Limb (tissue), 2 donors: ENCODE measurements at regions not wholly inside any gene's neighbourhood (a gene's known extent, or its start where the extent isn't known, plus 50 kb on each side); places are given as distances from the start of the nearest gene placed in this dataset.
A peak's percentile ranks its signal among the peaks of the same experiment; 100 is the strongest.
"Not testable (repeated sequence)": the region's sequence is repeated elsewhere in the genome, so short reads cannot be mapped to it uniquely, and the experiment has no call there.

Experiments
- DNase-seq, 2 donors: peaks; one replicate each; pipeline ENCODE4 v3.0.0-alpha.2; 2016; ENCODE audit errors: extremely low spot score in 2 of 2

DNA sequence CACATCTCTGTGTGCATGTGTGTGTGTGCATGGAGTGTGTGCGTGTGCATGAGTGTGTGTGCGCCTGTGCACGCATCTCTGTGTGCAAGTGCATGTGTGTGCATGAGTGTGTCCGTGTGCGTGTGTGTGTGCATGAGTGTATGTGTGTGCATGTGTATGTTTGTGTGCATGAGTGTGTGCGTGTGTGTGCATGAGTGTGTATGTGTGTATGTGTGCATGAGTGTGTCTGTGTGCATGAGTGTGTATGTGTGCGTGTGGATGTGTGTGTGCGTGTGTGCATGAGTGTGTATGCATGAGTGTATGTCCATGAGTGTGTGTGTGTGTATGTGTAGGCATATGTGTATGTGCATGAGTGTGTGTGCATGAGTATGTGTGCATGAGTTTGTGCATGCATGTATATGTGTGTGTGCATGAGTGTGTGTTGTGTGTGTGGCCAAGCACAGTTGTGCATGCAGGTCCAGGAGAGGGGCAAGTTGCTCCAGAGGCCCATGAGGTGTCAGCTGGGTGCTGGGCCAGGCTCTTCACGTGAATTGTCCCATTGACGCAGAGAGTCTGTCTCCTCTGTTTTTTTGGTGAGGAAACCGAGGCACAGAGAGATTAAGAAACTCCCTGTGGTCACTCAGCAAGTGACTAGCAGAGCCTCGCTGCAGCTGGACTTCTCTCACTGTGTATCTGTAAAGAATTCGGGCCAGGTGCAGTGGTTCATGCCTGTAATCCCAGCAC, 75.5 kb downstream of the ASB1 start:
- no peak for DNase-seq

DNA sequence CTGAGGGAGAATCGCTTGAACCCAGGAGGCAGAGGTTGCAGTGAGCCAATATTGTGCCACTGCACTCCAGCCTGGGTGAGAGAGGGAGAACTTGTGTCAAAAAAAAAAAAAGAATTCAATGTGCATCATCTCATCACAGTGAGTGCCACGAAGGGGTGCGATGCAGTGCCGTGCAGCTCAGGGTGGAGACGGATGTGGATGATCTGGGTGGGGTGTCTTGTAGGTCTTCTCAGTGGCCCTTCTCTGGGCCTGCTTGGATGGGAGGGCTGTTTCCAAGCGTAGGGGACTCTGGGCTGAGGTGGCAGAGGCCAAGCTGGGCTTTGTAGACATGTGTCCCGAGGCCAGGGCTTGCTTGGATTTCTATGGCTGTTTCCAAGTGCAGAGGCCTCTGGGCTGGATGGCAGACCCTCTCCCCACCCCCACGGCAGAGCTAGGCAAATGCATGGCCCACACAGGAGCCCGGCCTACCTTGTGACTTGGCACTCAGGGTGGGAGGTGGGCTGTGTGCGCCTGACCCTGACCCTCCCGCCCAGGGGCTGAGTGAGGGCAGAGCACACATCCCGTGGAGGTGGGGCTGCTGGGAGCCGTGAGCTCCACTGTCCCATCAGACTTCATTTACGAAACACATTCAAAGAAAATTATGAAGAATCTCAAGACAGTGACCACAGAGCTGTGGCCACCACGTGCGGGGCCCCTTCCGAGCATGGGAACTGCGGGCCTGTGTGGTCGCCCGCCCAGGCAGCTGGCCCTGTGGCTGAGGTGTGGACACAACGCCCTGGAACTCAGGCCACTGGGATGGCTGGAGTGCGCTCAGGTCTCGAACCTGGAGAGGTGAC, 76.4 kb downstream of the ASB1 start:
- DNase-seq: peak in 1 of 2 donors; percentile 11

DNA sequence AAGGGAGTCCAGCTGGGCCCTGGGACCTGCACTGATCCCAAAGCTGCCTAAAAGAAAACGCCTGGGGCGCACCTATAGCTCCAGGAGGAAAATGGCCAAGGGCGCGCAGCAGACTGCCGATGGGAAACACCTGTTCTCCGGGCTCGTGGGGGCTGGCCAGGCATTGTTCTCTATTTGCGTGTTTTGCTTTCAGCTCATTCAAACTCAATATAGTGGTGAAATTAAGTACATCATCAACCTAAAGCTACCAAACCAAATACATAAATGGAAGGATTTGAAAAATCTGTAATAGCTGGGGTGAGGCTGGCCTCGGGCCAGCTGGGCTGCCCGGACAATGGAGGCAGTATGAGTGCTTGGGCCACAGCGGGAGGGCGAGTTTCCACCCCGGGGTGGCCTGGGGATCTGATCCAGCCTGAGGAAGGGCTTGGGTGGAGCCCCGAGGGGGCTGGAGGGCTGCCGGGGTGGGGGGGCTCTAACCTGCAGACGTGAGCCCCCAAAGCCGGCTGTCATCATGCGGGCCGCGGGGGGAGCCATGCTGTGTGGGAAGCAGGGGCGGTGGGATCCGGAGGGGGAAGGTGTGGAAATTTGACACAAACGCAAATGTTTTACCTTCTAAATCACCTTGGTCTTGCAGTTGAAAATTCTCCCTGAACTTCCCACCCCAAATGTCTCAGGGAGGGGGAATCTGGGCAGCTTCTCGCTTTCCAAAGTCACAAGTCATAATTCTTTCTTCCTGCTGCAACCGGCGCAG, 77.6 kb downstream of the ASB1 start:
- DNase-seq: peak in 1 of 2 donors; percentile 68

DNA sequence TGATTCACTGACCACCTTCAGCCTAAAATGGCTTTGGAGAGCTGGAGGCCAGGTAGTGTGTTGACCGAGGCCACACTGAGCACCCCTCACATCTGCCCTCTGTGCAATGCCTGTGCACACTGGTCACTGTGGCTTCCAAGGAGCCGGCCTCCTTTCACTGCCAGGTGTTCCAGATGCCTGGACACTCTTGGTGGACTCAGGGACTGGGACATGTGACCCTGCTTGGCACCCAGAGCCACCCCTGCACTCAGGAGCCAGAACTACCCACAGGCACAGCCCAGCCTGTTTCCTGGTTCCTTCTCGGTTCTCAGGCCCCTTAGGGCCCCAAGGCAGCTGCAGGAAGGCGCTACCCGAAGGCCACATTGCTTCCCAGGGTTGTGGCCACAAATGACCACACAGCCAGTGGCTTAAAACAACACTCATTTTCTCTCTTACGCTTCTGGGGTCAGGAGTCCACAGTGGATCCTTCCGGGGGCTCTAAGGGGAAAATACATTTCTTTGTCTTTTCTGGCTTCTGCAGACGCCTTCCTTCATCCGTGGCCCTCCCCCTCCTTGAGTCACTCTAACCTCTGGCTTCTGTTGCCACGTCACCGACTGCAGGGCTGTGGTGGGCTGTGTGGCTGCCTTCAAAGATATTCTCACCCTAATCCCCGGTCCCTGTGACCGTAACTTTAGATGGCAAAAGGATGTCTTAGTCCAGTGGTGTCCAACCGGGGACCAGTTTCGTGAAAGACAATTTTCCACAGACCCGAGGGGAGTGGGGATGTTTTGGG, 78.6 kb downstream of the ASB1 start:
- no peak for DNase-seq

DNA sequence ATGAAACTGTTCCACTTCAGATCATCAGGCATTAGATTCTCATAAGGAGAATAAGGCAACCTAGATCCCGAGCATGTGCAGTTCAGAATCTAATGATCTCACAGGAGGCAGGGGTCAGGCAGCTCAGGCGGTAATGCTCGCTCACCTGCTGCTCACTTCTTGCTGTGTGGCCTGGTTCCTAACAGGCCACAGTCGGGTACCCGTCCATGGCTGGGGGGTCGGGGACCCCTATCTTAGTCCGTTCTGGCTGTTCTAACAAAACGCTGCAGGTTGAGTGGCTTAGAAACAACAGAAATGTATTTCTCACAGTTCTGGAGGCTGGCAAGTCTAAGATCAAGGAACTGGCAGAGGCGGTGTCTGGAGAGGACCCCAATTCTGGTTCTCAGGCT, 79.2 kb downstream of the ASB1 start:
- no peak for DNase-seq

DNA sequence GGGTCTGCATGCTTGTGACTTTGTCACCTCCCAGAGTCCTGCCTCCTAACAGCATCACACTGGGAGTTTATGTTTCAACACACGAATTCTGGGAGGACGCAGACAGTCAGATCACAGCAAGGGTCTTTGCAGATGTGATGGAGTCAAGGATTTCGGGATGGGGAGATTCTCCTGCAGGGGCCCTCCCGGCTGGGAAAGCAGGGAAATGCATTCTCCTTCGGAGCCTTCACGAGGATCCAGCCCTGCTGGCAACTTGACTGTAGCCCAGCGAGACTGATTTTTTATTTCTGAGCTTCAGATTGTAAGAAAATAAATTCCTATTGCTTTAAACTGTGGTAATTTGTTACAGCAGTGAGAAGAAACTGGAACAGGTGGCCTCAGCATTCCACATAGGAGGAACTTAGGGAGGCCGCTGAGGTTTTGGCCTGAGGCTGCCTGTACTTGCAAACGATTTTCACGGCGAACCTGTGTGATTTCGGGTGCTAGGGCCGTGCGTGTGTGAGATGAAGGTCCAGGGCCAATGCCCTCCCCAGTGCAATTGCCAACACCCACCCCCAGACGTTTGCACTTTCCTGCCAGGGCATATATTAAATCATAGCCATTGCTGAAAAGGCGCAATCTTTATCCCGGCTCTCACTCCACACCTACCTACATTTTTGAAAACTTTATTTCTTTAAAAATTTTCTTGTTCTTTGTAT, 79.8 kb downstream of the ASB1 start:
- DNase-seq: peak in 1 of 2 donors; percentile 31

DNA sequence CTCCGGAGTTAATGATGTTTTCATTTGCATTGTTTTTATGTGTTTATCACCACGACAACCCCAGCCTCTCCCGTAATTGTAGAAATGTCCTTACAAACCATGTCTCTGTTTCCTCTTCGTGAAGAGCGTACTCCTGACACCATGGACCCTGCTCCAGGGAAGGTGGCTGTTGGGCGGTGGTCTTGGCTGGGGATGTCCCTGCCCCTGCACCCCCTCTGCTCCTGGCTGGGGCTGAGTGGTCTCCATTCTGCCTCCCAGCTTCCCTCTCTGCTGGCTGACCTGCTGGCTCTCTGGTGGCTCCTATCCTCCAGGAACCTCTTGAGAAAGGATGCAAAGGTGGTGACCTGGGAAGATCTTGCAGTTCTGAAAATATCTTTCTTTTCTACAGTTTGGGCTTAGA, 81.1 kb downstream of the ASB1 start:
- no peak for DNase-seq

DNA sequence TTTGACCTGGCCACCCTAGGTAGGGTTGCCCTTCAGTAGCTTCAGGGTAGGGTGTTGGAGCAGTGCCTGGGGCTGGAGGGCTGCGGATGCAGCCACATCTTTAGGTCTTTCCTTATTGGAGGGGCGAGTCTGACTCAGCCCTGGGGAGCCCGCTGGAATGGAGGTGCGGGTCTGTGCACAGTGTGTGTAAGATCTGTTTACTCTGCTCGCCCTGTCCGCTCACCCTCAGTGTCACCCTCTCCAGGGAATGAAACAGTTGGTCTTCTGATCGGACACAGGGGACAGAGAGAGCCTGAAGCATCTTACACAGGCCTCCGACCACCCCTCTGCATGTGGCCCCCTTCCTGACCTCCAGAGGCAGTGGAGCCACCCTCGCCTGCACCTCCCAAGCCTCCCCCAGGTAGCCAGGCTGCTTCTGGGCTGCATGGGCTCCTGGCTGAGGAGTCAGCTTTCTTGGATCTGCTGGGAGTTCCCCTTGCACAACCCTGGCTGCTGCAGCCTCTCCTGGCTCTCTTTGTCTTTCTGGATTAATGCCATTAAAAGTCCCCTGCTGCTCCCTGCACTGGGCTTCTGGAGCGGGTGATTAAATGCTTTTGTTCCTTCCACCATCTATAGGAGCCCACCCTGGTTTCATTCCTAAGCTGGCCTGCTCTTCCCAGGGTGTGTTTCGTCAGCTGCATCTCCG, 82.6 kb downstream of the ASB1 start:
- DNase-seq: no peak

DNA sequence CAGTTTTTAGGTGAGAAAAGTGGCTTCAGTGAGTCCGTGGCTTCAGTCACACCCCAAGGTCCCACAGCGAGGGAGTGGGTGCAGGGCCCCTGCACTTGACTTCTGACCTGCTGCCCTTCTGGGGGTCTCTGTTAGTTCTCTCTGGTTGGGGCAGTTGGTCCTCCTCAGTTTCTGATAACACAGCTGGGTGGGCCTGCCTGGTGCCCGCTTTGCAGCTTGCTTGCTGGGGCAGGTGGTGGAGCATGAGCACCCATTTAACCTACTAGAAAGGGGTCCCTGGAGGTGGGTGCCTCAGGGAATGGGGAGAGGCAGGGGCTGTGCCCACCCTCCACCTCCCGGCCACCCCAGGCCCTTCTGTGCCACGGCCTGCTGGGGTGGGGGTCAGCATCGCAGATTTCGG, 83.2 kb downstream of the ASB1 start:
- no peak for DNase-seq

DNA sequence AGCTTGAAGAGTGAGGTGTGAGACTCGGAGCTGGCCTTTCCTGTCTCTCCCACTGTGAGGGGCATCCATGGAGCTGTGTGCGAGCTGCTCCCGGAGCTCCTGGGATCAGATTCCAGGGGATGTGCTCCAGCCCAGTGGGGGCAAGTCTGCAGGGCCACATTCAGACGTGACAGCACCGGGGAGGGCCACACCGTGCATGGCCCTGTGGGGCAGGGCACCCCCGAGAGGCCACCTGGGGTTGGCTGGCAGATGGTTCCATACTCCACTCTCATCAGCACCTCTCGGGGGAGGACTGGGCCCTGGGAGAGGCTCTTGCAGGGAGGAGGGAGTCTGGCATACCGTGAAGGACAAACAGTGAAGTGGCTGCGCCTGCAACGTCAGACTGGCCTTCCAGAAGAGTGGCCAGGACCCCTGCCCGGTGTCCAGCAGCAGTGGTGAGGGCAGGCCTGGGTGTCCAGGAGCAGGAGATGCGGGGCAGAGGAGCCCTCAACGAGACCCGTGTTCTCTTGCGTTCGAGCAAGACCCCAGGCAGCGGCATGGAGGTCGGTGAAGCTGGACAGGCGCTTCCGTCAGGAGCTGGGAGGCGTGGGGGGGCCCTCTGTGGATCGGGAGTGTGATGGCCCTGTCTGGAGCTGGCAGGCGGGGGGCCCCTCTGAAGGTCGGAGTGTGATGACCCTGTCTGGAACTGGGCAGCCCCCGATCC, 84.3 kb downstream of the ASB1 start:
- DNase-seq: no peak

DNA sequence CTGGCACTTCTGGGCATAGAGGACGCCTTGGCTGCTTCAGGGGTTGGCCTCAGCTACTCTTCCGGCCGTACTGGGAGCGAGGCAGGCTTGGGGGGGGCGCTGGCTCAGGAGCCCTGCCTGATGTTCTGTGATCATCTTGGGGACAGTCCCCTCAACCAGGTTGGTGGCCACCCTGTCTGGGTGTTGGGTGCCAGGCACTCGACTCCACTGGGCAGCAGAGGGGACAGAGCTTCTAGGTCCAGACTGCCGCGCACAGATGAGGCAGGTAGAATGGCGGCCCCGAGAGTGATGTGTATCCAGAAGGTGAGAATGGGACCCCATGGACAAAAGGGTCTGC, 84.9 kb downstream of the ASB1 start:
- DNase-seq: no peak

DNA sequence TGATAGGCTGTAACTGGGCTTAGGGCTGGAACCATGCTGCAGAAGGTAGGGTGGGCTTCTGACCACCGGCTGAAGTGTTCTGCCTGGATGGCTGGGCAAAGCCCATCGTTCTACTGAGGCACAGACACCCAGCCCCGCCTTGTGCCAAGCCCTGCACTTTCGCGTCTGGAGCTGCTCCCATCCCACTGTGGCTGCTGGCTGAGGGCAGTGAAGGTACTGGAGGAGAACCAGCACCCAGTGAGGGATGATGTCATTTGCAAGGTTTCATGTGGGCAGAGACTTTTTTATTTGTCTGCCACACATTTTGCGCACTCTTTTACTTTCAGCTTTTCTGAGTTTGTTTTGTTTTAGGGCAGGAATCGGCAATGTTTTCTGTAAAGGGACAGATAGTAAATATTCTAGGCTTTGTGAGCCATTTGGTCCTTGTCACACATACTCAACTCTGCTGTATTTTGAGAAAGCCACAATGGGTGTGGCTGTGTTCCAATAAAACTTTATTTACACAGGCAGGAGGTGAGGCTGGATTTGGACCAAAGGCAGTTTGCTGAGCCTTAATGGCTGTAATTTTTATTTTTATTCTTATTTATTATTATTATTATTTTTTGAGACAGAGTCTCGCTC, 85.6 kb downstream of the ASB1 start:
- DNase-seq: no peak

DNA sequence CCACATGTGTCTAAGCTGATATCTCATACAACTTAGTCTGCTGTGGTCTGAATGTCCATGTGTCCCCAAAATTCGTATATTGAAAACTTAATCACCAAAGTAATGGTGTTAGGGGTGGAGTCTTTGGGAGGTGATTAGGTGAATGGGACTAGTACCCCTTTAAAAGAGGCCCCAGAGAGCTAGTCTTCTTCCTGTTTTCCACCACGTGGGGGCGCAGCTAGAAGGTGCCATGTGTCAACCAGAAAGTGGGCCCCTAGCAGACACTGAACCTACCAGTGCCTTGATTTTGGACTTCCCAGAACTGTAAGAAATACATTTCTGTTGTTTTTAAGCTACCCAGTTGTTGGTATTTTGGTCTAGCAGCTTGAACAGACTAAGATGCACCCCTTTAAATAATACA, 86.6 kb downstream of the ASB1 start:
- no peak for DNase-seq

DNA sequence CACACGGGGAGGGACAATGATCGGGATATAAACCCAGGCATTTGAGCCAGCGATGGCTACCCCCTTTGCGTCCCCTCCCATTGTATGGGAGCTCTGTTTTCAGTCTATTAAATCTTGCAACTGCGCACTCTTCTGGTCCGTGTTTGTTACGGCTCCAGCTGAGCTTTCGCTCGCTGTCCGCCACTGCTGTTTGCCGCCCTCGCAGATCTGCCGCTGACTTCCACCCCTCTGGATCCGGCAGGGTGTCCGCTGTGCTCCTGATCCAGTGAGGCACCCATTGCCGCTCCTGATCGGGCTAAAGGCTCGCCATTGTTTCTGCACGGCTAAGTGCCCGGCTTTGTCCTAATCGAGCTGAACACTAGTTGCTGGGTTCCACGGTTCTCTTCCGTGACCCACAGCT, 87.3 kb downstream of the ASB1 start:
- not testable (repeated sequence) for DNase-seq

DNA sequence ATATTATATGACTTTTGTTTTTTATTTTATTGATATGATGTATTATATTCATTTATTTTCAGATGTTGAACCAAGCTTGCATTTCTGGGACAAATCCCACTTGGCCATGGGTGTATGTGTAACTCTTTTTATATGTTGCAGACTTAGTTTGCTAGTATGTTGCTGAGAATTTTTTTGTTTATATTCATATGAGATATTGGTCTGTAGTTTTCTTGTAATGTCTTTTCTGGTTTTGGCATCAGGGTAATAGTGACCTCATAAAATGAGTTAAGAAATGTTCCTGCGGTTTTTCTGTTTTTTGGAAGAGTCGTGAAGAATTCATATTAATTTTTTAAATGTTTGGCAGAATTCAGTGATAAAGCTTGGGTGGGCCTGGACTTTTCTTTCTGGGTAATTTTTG, 88.7 kb downstream of the ASB1 start:
- DNase-seq: no peak

DNA sequence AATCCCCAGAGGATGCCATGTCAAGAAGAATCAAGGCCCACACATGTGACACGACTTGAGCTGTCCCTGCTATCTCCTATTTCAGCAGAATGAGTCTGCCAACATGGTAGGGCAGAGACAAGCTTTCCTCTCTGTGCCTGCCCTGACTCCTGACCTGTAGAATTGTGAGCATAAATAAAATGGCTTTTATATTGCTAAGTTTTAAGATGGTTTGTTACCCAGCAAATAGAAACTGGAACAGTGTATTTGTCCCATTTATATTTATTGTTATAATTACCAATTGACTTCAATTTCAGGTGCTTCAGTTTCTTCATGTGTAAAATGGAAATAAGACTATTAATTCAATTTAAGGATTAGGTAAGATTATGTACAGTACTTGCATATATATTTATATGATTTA, 90.5 kb downstream of the ASB1 start:
- no peak for DNase-seq

DNA sequence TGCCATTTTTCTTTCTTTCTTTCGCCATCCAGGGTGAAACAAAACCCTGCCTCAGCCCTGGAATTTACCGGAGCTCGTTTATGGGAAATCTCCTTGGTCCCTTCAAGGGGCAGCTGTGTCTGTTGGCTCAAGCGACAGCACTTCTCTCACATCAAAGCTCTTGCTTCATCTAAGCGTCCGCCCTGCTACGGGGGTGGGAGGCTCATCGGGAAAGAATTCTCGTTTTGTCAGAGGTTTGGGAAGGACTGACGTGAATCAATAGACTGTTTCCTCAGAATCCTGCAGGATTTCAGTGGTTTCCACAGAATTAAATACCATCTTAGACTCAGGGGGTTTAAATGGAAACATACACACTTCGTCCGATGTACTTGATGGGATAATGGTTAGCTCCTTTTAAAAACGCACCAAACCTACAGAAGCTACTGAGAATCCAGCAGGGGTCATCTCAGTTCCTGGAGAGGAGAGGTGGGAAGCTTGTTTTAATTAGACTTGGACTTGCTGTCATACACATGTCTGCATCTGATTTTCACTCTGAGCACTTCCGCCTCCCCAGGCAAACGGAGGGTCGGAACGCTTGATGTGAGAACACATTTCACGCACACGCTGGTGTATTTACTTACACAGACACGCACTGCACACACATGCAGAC, 91.6 kb downstream of the ASB1 start:
- DNase-seq: peak in 1 of 2 donors; percentile 31

DNA sequence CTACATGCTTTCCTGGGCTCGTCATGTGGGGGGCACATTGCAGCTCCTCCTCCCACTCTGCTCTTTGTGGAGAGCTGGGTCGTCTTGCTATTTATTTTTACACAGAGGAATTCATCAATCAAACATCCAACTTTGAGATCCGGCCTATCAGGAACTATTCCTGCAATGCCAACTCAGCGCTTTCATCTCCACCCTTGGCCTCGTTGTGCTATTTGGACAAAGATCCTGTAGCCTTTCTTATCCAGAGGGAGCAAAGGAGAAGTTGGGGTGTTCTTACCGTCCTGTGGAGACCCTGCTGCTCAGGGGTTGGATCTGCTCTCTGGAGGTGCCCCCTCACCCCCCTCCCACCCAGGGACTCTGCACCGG, 92.1 kb downstream of the ASB1 start:
- DNase-seq: no peak

DNA sequence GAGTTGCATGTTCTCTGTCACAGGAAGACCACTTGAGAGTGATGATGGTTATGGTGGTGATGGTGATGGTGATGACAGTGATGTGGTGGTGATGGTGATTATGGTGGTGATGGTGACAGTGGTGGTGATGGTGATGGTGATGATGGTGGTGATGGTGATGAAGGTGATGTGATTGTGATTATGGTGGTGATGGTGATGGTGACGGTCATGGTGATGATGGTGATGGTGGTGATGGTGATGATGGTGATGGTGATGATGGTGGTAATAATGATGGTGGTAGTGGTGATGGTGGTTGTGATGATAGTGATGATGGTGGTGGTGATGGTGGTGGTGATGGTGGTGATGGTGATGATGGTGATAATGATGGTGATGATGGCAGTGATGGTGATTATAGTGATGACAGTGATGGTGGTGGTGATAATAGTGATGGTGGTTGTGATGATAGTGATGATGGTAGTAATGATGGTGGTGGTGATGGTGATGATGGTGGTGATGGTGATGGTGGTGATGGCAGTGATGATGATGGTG, 93.7 kb downstream of the ASB1 start:
- DNase-seq: no peak
